CD4-positive, alpha-beta T cell treated with Interleukin-10 for 1 hour (primary cell): ENCODE measurements at regions not wholly inside any gene's neighbourhood (a gene's known extent, or its start where the extent isn't known, plus 50 kb on each side); places are given as distances from the start of the nearest gene placed in this dataset.
"Not testable (repeated sequence)": the region's sequence is repeated elsewhere in the genome, so short reads cannot be mapped to it uniquely, and the experiment has no call there.

ENCODE experiments used
- DNase-seq: peaks from one replicate; pipeline ENCODE4 v3.0.0-alpha.2; 2020

DNA sequence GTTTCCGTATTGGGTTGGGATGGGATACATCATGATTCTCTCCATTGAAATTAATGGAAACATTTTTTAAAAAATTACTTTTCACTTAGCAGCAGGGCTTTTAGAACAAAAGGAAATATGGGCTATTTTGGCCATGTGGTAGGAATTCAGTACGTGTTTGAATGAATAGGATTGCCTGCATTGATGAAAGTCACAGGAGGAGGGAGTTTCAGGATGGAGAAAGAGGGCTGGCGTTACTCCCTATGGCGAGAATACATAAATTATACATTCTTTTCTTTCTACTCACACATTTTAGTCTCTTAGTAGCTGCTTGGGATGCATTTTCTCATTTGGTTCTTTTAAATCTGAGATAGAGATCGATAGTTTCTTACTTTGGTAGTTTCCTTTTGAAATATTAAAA lies 100.3 kb upstream of the PDHA1 start:
- DNase-seq: no peak

DNA sequence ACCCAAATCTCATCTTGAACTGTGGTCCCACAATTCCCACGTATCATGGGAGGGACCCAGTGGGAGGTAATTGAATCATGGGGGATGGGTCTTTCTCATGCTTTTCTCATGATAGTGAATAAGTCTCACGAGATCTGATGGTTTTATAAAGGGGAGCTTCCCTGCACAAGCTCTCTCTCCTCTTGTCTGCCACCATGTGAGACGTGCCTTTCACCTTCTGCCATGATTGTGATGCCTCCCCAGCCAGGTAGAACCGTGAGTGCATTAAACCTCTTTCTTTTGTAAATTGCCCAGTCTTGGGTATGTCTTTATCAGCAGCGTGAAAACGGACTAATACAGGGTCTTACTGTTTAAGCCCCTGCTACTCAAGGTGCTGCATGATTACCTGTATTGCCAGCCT lies 98.8 kb upstream of the PDHA1 start:
- DNase-seq: not testable (repeated sequence)

DNA sequence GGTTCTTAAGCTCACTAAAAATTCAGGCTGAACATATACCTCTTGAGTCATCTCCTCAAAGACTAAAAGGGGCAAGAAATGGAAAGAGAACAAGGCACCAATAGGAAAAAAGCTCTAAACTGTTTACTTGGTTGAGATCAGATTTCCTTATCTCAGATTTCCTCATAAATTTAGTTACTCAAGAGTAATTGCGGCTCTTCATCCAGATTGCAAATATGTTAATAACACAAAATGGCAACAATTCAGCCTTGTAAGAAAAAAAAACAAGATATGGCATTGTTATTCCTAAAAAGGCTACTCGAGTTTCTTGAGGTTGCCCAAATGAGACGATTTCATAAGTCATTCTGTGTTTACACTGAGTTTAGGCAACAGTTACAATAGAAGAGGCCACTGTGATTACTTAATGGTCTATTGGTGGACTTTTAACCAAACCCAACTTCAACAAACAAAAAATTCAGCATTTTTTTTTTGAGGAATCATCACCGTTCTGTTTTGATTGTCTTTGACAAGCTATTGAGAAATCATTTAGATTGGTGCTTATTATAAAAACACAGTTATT lies 97.9 kb upstream of the PDHA1 start:
- DNase-seq: no peak

DNA sequence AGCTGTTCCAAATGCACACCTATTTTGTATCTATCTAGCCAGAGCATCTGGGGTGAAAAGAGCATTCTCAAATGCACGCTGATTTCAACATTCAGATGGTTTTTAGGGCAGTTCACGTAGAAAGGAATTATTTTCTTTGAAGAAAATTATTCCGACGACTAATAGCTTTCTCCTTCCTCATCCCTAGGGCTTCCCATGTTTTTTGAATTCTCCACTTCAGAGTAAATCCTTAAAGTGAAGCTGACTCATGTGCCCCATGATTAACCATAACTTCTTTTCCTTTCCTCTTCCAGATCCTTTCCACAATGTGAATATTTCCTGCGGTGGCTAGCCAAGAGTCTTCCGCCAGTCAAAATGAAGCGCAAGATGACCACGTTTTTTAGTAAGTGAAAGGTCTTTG lies 86.7 kb upstream of the PDHA1 start:
- no peak for DNase-seq

DNA sequence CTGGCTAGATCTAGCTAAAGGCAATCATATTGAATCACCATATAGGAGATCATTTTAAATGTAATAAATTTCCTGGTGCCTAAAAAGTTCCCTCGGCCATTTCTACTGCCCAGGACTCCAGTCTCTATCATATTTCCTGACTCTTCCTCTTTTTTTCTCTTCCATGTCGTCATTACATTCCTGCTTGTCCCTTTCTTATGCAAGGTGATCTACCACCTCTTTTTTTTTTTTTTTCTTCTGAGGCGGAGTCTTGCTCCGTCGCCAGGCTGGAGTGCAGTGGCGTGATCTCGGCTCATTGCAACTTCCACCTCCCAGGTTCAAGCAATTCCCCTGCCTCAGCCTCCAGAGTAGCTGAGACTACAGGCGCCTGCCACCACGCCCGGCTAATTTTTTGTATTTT lies 82.7 kb upstream of the PDHA1 start:
- not testable (repeated sequence) for DNase-seq

DNA sequence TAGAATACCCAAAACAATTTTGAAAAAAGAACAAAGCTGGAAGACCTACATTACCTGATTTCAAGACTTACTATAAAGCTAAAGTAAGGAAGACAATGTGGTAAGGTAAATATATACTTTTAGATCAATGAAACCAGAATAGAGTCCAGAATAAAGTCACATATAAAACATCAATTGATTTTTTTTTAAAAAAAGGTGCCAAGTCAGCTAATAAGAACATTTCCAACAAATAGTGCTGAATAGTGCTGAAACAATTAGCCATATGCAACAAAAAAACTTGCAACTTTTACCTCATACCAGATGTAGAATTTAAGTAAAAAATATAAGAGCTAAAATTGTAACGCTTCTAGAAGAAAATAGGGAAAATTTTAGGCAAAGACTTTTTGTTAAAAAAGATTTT lies 73.0 kb upstream of the PDHA1 start:
- no peak for DNase-seq

DNA sequence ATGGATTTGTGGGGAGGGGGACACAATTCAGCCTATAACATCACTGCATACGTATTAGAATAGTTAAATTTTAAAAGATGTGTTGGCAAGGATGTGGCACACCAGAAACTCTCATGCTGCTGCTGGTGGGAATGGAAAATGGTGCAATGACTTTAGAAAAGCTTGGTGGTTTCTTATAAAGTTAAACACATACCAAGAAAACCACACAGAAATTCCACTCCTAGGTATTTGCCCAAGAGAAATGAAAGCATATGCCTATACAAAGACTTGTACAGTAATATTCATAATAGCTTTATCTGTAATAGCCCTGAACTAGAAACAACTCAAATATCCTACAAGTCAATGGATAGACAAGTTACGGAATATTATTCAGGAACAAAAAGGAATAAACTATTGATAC lies 71.3 kb upstream of the PDHA1 start:
- no peak for DNase-seq

DNA sequence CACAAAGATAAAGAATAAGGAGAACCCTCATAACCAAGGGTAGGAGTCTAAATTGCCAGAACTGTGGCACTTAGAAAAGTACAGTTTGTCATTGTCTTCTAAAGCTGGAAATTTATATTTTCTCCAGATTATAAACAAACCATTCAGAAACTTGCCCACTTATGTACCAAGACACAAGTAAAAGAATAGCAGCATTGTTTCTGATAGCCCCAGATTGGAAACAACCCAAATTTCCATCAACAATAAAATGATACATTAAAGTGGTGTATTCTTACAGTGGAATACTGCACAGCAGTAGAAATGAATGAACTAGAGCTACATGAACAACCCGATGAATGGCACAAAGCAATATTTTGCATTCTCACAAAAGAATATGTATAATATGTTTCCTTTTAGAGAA lies 63.1 kb upstream of the PDHA1 start:
- DNase-seq: no peak

DNA sequence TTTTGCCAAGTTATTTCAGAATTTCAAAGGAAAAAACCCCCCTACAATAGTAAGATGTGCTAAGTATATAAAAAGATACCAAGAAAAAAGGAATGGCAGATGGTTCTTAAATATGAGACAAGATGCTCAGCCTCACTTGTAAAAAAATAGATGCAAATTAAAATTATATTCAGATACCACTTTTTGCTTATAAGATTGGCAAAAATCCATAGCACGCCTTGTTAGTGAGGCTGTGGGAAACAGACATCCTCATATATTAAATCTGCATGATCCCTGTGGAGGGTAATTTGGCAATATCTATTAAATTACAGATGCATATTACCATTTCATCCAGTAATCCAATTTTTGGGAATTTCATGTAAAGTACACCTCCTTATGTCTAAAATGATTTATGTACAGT lies 62.5 kb upstream of the PDHA1 start:
- DNase-seq: no peak

DNA sequence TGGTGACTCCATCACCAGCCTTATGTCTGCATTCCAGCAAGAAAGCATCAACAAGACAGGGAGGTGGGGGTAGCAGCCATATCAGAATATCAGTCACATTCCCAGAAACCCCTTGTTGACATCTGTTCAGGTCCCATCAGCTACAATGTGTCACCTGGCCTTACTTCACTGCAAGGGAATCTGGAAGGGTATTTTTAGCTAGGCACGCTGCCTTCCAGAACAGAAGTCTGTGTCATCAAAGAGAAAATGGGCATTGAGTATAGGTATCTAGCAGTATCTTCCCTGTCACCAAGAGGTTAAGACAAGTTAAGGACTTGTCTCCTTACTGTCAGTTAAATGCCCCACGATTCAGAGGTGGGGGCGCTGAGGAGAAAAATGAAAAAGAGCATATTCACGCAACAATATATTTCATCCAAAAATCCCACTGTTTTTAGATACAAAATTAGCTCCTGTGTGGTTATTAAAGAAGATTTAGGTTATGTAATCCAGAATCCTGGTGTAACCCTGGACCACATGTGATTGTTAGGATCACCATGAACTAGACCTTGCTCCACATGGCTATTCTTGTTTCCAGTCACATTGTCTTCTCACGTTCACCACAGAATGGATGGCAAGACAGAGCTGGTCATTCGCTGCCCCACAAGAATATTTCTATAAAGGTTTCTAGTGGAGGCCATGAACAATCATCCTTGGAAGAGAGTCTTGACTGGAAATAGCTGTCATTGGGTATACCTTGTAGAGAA lies 60.0 kb upstream of the PDHA1 start:
- DNase-seq: no peak

DNA sequence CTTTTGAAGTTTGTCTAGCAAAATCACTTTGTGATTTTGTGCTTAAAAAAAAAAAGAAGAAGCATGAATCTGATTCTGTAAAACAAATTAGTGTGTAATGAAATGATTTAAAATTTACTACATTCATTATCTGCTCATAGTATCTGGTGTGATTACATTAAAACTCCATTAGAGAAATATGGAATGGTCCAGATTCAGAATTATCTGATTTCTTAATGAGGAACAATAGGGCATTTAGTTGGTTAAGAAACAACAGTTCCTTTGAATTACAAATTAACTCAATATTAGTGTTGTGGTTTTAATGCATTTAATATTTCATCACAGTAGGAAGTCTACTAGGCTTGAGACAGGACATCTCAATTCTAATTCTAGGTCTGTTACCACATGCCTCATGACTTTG lies 57.9 kb upstream of the PDHA1 start:
- no peak for DNase-seq

DNA sequence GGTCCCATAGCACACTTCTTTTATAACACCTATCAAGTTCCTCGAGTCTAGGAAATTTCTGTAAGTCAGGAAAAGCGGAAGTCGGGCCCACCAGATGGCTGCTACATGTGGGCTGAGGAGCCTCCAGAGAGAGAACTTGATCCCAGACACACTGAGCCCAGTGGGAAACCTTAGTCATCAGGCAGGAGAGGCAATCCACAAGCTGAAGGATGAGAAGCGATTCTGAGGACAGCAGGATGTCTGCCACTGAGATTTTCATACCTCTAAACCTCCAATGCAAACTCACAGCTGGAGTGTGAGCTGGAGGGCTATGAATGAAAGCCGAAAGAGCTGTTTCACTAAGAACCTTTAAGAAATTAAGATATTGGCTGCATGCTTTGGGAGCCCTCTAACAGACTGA lies 52.6 kb upstream of the PDHA1 start:
- DNase-seq: no peak

DNA sequence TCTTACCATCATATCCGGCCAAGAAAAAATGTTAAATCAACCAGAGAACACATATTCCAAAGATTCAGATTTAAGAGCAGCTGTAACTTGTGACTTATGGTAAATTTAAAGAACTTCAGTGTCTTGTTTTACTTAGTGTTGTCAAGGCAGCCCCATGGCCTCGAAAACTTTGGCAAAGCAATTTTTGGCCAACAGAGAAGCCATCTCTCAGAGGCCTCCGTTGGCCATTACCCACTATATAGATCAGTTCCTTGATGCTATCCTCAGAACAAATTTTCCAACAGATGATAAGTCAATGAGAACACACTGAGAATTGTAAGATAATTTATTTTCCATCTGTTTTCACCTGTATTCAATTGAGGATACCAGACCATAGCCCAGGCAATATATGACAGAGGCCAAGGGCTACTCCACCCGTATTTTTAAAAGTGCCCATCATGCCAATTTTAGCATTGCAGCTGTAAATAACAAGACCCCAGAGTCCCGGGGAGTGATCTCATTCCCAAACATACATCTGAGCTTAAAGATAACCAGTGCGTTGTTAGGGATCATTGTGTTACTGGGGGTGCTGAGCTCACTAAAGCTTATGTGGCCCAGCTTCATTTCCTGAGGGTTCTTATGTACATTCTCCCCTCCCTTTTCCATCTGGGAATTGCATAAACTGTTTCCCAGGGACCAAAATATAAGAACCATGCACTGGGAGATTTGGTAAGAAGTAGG lies 50.0 kb upstream of the PDHA1 start:
- no peak for DNase-seq
